ENCODE measurements at regions not wholly inside any gene's neighbourhood (a gene's known extent, or its start where the extent isn't known, plus 50 kb on each side); places are given as distances from the start of the nearest gene placed in this dataset.

- TF ChIP-seq CTCF (IDR thresholded peaks at IDR 0.05 in 2 of 3, conservative IDR thresholded peaks at IDR 0.05 in 1 of 3; ENCODE audit: borderline replicate concordance in 1 of 3, insufficient read depth in 1 of 3, low read depth in 2 of 3, low read length in 2 of 3) (no peak), POLR2AphosphoS5 (IDR thresholded peaks at IDR 0.05; ENCODE audit: low read depth, low read length) (no peak), RAD21 (IDR thresholded peaks at IDR 0.05; ENCODE audit: low read depth) (no peak), JUND (IDR thresholded peaks at IDR 0.05) (no peak)
- TF ChIP-seq, protein P1, sequence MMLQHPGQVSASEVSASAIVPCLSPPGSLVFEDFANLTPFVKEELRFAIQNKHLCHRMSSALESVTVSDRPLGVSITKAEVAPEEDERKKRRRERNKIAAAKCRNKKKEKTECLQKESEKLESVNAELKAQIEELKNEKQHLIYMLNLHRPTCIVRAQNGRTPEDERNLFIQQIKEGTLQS (IDR thresholded peaks at IDR 0.05): no peak
Observed at GRCh38 chr2:104528101-104528500, 325.8 kb upstream of the POU3F3 start (continued).

- no TSS peak for BruUV-seq (replicated peaks)
- no peak overlapping the region for H3K9ac ChIP-seq (ENCODE audit: low read length)
- POLR2A ChIA-PET: no interaction called here
Observed at GRCh38 chr2:104531122-104531521, 322.8 kb upstream of the POU3F3 start.

More at GRCh38 chr2:104531122-104531521, 322.8 kb upstream of the POU3F3 start:
- H3K27me3 ChIP-seq (ENCODE audit: insufficient read depth, low read length): no peaks in the 10 kb centered on the region
- intact Hi-C loops (cut with micrococcal nuclease): loop anchor here (10.0 kb wide), 1 partner anchor 414 kb away; no protein-coding TSS in a partner anchor
- no peak overlapping the region for H3K4me2 ChIP-seq (ENCODE audit: low read length)
- no peak overlapping the region for H3K27ac ChIP-seq (ENCODE audit: low read depth, low read length)
- TF ChIP-seq POLR2A (IDR thresholded peaks at IDR 0.05; ENCODE audit: borderline replicate concordance, extremely low read depth, insufficient read depth, insufficient read length) (no peak), SRF (IDR thresholded peaks at IDR 0.05; ENCODE audit: low read depth) (no peak), REST (IDR thresholded peaks at IDR 0.05; ENCODE audit: low read depth) (no peak), CEBPB (IDR thresholded peaks at IDR 0.05; ENCODE audit: low read depth) (no peak), CTCF (IDR thresholded peaks at IDR 0.05 in 2 of 3, conservative IDR thresholded peaks at IDR 0.05 in 1 of 3; ENCODE audit: borderline replicate concordance in 1 of 3, insufficient read depth in 1 of 3, low read depth in 2 of 3, low read length in 2 of 3) (no peak), TCF7L2 (IDR thresholded peaks at IDR 0.05; ENCODE audit: borderline replicate concordance, extremely low read depth, insufficient read depth, insufficient read length) (no peak), ZFX (IDR thresholded peaks at IDR 0.05) (no peak)
- RAD21 ChIA-PET (ENCODE audit: low non-redundant PET in 1 of 2, low total read pairs in 2 of 2, uncharacterized antibody in 2 of 2, unreplicated experiment in 2 of 2): no interaction called here
- no peaks in the 10 kb centered on the region for H3K36me3 ChIP-seq (ENCODE audit: control insufficient read depth in 1 of 2, insufficient read depth in 2 of 2, low read length in 2 of 2)
- ATAC-seq (no peak), DNase-seq (ENCODE audit: low read depth, low spot score) (no peak)
- no peaks in the 10 kb centered on the region for H4K20me1 ChIP-seq (ENCODE audit: insufficient read depth)
- peaks cover 4 to 5% of the 10 kb centered on the region in 2 experiments; a peak in 1 of 4 replicates for H3K9me3 ChIP-seq (ENCODE audit: control insufficient read depth in 1 of 2, insufficient read depth in 1 of 2, low read depth in 1 of 2, low read length in 2 of 2)
- H3K4me3 ChIP-seq (replicated peaks in 1 of 2; ENCODE audit: low read depth in 1 of 2, low read length in 2 of 2): no peak overlapping the region
- H3K79me2 ChIP-seq (ENCODE audit: insufficient read depth, low read length): no peaks in the 10 kb centered on the region
- H3K9me2 ChIP-seq (ENCODE audit: insufficient read depth): no peaks in the 10 kb centered on the region
- H2AFZ ChIP-seq (ENCODE audit: low read depth, low read length, poor library complexity, severe bottlenecking): no peak overlapping the region
- CTCF ChIA-PET: no interaction called here
- H3K4me1 ChIP-seq (ENCODE audit: control insufficient read depth in 1 of 2, insufficient read depth in 2 of 2, low read length in 2 of 2): no peaks in the 10 kb centered on the region
